Gastrocnemius medialis (tissue), 4 donors: ENCODE measurements at regions not wholly inside any gene's neighbourhood (a gene's known extent, or its start where the extent isn't known, plus 50 kb on each side); places are given as distances from the start of the nearest gene placed in this dataset.

ENCODE experiments used
- POLR2A ChIP-seq, 2 donors: fragments of 450-650 bp; IDR thresholded peaks; one replicate each; pipeline ENCODE4 v1.6.1; 2017; ENCODE audit warnings: antibody characterized with exemption in 2 of 2, mild to moderate bottlenecking in 2 of 2, moderate library complexity in 2 of 2
- TF ChIP-seq, protein P1 (sequence below), 5 experiments: fragments of 450-650 bp in 3 of 5; fragments of 200-600 bp in 2 of 5; sonication (generic) in 2 of 5; IDR thresholded peaks in 4 of 5; conservative IDR thresholded peaks in 1 of 5; 1 replicate in 4 of 5; 2 replicates in 1 of 5; pipeline ENCODE4 v1.5.1; 2016 to 2019; ENCODE audit warnings: antibody characterized with exemption in 5 of 5, mild to moderate bottlenecking in 3 of 5, moderate library complexity in 3 of 5

- TF ChIP-seq, protein P1, sequence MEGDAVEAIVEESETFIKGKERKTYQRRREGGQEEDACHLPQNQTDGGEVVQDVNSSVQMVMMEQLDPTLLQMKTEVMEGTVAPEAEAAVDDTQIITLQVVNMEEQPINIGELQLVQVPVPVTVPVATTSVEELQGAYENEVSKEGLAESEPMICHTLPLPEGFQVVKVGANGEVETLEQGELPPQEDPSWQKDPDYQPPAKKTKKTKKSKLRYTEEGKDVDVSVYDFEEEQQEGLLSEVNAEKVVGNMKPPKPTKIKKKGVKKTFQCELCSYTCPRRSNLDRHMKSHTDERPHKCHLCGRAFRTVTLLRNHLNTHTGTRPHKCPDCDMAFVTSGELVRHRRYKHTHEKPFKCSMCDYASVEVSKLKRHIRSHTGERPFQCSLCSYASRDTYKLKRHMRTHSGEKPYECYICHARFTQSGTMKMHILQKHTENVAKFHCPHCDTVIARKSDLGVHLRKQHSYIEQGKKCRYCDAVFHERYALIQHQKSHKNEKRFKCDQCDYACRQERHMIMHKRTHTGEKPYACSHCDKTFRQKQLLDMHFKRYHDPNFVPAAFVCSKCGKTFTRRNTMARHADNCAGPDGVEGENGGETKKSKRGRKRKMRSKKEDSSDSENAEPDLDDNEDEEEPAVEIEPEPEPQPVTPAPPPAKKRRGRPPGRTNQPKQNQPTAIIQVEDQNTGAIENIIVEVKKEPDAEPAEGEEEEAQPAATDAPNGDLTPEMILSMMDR (IDR thresholded peaks at IDR 0.05 in 4 of 5, conservative IDR thresholded peaks at IDR 0.05 in 1 of 5), result no peak
- TF ChIP-seq POLR2A (IDR thresholded peaks at IDR 0.05), result no peak
Observed at GRCh38 chr10:131478377-131478989, 167.0 kb upstream of the TCERG1L start.
